ENCODE measurements at regions not wholly inside any gene's neighbourhood (a gene's known extent, or its start where the extent isn't known, plus 50 kb on each side); places are given as distances from the start of the nearest gene placed in this dataset.
"Not testable (repeated sequence)": the region's sequence is repeated elsewhere in the genome, so short reads cannot be mapped to it uniquely, and the experiment has no call there.

GRCh38 chr11:25527841-25528240 is 804.1 kb upstream of the ANO3 start:
- no peak for DNase-seq

- DNase-seq = no peak
These were observed 802.4 kb upstream of the ANO3 start for GRCh38 chr11:25529572-25529971.

DNA sequence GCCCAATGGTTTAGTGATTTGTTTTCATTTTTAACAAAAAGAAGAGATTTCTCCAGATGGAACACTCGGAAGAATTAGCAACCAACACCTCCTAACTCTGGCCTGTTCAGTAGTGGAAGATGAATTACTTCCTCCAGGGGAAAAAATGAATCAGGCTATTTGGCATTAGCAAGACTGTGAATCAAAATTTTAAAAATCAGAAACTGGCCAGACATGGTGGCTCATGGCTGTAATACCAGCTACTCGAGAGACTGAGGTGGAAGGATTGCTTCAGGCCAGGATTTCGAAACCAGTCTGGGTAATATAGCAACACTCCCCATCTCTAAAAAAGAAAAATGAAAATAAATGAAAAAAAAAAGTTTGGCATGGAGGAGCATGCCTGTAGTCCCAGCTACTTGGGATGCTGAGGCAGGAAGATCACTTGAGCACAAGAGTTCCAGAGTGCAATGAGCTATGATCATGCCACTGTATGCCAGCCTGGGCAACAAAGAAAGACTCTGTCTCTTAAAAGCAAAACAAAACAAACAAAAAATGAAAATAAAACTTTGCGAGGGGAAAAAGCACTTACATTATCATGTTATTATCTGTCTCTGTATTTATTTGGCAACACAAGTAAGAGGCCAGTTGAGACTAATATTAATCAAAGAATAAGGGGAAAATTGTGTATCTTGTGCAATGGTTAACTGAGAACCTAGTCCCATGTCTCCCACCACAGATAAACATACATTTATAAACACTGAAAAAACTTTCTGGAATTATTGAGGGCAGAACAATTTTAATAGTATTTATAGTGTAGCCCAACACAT is 796.3 kb upstream of the ANO3 start:
- DNase-seq = peak; percentile 26

GRCh38 chr11:25536289-25536688 is 795.6 kb upstream of the ANO3 start:
- no peak for DNase-seq

GRCh38 chr11:25537393-25537792 is 794.5 kb upstream of the ANO3 start:
- DNase-seq = no peak

- no peak for DNase-seq
These were observed 784.6 kb upstream of the ANO3 start for GRCh38 chr11:25547292-25547691.

- no peak for DNase-seq
These were observed 769.5 kb upstream of the ANO3 start for GRCh38 chr11:25562417-25562816.

GRCh38 chr11:25565846-25566245 is 766.1 kb upstream of the ANO3 start:
- no peak for DNase-seq

GRCh38 chr11:25566298-25567200 is 765.4 kb upstream of the ANO3 start:
- DNase-seq = no peak

- no peak for DNase-seq
These were observed 755.6 kb upstream of the ANO3 start for GRCh38 chr11:25576320-25576719.

GRCh38 chr11:25579554-25579953 is 752.4 kb upstream of the ANO3 start:
- DNase-seq = not testable (repeated sequence)

GRCh38 chr11:25583596-25583995 is 748.3 kb upstream of the ANO3 start:
- DNase-seq = no peak

- no peak for DNase-seq
These were observed 744.4 kb upstream of the ANO3 start for GRCh38 chr11:25587496-25587895.

GRCh38 chr11:25593221-25593620 is 738.7 kb upstream of the ANO3 start:
- DNase-seq = no peak

- DNase-seq = no peak
These were observed 735.2 kb upstream of the ANO3 start for GRCh38 chr11:25596701-25597100.

DNA sequence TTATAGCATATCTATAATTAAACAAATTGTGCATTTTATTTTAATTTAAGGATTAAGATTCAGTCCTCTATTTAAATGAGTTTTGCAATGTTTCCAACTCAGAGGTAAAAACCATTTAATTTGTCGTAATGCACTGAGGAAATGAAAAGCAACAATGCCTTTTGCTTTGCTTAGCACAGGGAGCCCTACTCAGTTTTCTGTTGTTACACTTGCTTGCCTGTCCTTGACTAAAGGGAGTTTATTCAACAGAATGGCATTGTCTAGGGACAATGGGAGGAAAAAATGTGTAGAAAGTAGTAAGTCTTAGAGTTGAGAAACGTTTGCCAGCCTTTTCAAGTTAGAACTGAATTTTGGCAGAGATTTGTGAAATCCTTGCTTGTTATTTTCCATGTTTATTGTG is 734.2 kb upstream of the ANO3 start:
- no peak for DNase-seq

GRCh38 chr11:25602149-25602548 is 729.8 kb upstream of the ANO3 start:
- no peak for DNase-seq

DNA sequence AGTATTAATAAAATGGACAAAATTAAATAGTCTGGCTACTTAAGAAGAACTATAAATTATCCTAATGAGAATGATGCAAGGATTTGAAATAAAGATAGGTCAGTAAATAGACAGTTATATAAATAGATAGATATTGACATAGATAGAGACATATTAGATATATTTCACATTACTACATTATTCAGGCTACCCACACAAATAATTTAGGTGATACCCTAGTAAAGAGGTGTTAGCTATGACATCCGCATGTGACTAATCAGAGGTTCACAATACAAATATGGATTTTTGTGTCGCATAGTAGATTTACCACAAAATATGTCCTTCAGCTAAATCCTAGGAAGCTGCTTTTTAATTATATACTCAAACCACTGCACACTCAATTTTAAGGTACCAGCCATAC is 729.0 kb upstream of the ANO3 start:
- DNase-seq = no peak

GRCh38 chr11:25612806-25613205 is 719.1 kb upstream of the ANO3 start:
- no peak for DNase-seq

- DNase-seq = no peak
These were observed 718.5 kb upstream of the ANO3 start for GRCh38 chr11:25613451-25613850.

- DNase-seq = no peak
These were observed 718.1 kb upstream of the ANO3 start for GRCh38 chr11:25613865-25614264.

- DNase-seq = no peak
These were observed 716.9 kb upstream of the ANO3 start for GRCh38 chr11:25615069-25615468.

DNA sequence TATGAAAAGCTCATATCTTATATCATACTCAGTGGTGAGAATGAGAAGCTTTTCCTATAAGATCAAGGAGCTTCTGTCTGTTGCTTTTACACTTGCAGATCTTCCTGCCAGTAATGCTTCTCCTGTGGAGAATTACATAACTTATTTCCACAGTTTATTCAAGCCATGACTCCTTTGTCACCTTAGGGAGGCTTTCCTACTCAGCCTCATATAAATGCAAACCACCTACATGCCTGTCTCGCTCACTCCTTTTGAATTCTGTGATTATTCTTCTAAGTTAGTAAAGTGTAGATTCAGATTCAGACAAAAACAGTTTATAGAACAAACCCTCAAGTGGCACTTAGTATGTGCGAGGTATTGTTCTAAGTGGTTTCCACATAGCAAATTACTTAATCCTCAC is 716.1 kb upstream of the ANO3 start:
- no peak for DNase-seq

DNA sequence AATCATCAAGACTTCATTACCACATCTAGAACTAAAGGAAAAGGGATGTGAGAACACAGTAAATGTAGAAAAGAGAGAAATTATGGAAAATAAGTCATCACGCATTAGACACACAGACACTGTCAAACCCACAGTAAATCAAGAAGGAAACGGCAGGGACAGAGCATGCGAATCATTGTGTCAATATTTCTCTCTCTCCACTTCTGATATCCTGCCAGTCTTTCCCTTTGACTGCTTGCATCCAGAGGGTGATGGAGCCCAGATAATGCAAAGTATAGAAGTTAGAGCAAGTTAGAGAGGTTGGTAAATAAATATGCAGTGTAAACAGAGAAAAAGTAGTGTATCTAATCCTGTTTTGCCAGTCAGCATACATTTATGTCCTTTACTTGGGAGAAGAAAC is 706.8 kb upstream of the ANO3 start:
- no peak for DNase-seq

Data from fibroblast of skin of right biceps (primary cell).